Aorta (tissue), 5 donors: ENCODE measurements at regions not wholly inside any gene's neighbourhood (a gene's known extent, or its start where the extent isn't known, plus 50 kb on each side); places are given as distances from the start of the nearest gene placed in this dataset.

ENCODE experiments used
- ATAC-seq: fragments of 200-7000 bp; cut with Tn5 transposase; one replicate; pipeline ENCODE4 v1.9.1; 2022; ENCODE audit warnings: moderate library complexity; ENCODE audit not compliant: low FRiP score
- DNase-seq, 2 donors: peaks; one replicate each; pipeline ENCODE4 v3.0.0-alpha.2; 2020
- H3K27ac ChIP-seq, 2 donors: one replicate each; pipeline ENCODE4 v1.5.1; 2013; ENCODE audit warnings: low read length in 2 of 2, mild to moderate bottlenecking in 2 of 2, moderate library complexity in 2 of 2, control low read depth in 1 of 2, inconsistent platforms in 1 of 2, low read depth in 1 of 2
- H3K27me3 ChIP-seq, 2 donors: one replicate each; pipeline ENCODE4 v1.6.1; 2013; ENCODE audit warnings: control low read depth in 1 of 2, low read length in 1 of 2, mild to moderate bottlenecking in 1 of 2, moderate library complexity in 1 of 2; ENCODE audit not compliant: insufficient read depth in 2 of 2, control insufficient read depth in 1 of 2
- H3K36me3 ChIP-seq, 2 donors: one replicate each; pipeline ENCODE4 v1.6.1; 2013; ENCODE audit warnings: control low read depth in 1 of 2, low read length in 1 of 2, mild to moderate bottlenecking in 1 of 2; ENCODE audit not compliant: insufficient read depth in 2 of 2, control insufficient read depth in 1 of 2
- H3K4me1 ChIP-seq, 2 donors: one replicate each; pipeline ENCODE4 v1.6.1; 2013; ENCODE audit warnings: low read length in 2 of 2, control low read depth in 1 of 2, mild to moderate bottlenecking in 1 of 2, moderate library complexity in 1 of 2; ENCODE audit not compliant: insufficient read depth in 2 of 2, control insufficient read depth in 1 of 2
- H3K4me3 ChIP-seq, 2 donors: one replicate each; pipeline ENCODE4 v1.5.1; 2013; ENCODE audit warnings: low read length in 2 of 2, control low read depth in 1 of 2, mild to moderate bottlenecking in 1 of 2
- H3K9me3 ChIP-seq: one replicate; pipeline ENCODE4 v1.6.1; 2013; ENCODE audit warnings: mild to moderate bottlenecking, low read length; ENCODE audit not compliant: control insufficient read depth
- WGBS, 2 donors: extraction: QIAGEN DNeasy Blood & Tissue Kit; methylation state at CpG; one replicate each; pipeline ENCODE4 v1.1.7; 2013; 5-methylcytosine and 5-hydroxymethylcytosine counted together
- intact Hi-C, 2 donors: fragments of 100-400 bp; cut with DNase I; formaldehyde crosslinking; loops; one replicate each; pipeline versions ENCODE4 v1.14.2 to v1.15.0; 2022
- donor health status: healthy with polysubstance abuse.
- donor health status: Bipolar disorder and iron deficiency.
- donor health status: DM: no; HTN: no; CAD: no.
- donor health status: DM: no; HTN: no; CAD: no.
- donor health status: DM: yes; HTN: yes; CAD: no.

DNA sequence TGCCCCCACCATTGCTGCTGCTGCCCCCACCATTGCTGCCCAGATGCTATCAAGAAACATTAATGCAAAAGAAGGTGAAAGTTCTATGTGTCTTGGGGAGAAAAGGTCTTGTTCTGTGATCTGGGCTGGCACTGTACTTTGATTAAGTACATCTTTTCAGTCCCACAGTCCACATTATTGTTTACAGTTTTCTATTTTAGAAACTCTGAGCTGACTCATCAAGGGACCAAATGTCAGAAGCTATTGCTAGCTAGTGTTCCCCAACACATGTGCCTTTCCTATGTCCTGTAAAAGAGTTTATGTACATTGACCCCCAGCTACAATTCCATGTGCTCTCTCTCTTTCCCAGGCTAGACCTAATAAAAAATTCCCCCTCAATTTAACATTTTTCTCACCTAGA lies 264.7 kb upstream of the NECTIN3 start:
- DNase-seq (no peak), ATAC-seq (no peak)
- Histone ChIP-seq H3K27ac (no peak overlapping the region), H3K27me3 (no peaks in the 10 kb centered on the region), H3K9me3 (no peaks in the 10 kb centered on the region), H3K36me3 (no peaks in the 10 kb centered on the region), H3K4me3 (no peak overlapping the region), H3K4me1 (no peaks in the 10 kb centered on the region)
- intact Hi-C loops: no loop called here

DNA sequence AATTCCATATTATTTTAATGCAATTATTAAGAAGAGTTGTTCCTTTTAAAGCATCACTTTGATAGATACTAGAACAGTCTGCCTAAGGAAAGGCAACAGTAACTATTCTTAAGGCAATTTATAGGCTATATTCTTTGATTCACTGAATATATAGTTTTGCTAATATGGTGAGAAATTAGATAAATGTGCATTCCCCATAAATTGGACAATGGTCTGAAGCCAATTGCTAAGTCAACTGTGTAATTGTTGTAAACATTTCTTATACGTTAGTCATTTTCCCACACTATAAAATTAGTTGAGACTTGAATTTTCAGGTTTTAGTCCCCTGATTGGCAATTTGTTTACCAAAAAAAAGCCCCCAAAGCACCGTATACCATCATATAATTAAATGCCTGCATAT lies 263.0 kb upstream of the NECTIN3 start:
- Histone ChIP-seq H3K27ac (no peak overlapping the region), H3K4me1 (no peaks in the 10 kb centered on the region), H3K27me3 (no peaks in the 10 kb centered on the region), H3K36me3 (no peaks in the 10 kb centered on the region), H3K4me3 (no peak overlapping the region), H3K9me3 (no peaks in the 10 kb centered on the region)
- intact Hi-C loops: no loop called here
- DNase-seq (no peak), ATAC-seq (no peak)
- WGBS, 2 donors: 44 to 65% methylated on average over 2 of the region's 2 CpGs

DNA sequence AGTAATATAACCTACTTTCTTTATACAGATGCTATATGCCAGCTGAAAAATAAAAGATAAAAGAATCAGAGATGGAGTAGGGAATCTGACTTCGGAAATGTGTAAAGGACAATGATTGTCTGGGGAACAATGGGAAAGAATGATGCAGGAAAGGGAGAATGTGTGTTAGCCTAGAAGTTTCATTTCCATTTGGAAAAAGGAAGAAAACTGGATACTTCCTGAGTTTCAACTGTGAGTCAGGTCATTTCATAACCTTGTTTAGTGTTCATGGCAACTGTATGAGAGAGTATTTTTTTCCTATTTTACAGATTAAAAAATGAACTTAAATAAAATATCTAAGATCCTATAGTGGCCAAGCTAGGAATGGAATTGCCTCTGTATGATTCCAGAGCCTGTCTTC lies 261.3 kb upstream of the NECTIN3 start:
- H3K9me3 ChIP-seq: no peaks in the 10 kb centered on the region
- intact Hi-C loops: no loop called here
- no peaks in the 10 kb centered on the region for H3K4me1 ChIP-seq
- DNase-seq (no peak), ATAC-seq (no peak)
- no peak overlapping the region for H3K27ac ChIP-seq
- WGBS, 2 donors: 88 to 94% methylated on average over 1 of the region's 1 CpG
- H3K4me3 ChIP-seq: no peak overlapping the region
- H3K36me3 ChIP-seq: no peaks in the 10 kb centered on the region
- no peaks in the 10 kb centered on the region for H3K27me3 ChIP-seq

DNA sequence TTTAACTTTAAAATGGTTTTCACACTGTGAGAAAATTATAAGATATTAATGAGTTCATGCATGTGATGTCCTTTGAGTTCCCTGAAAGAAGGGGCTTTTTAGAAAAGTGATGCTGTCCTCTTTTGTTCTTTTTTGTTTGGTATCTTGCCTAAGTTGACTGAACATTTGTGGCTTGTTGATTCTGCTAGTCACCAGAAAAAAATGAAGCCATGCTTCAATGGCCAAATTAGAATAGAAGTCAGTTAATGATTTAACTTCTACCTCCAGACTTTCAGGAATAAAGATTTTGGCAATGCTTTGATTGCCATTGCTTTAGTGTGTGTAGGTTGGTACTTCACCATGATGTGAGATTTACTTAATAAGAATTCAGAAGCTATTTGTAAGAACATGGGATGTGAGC lies 260.6 kb upstream of the NECTIN3 start:
- Histone ChIP-seq H3K9me3 (no peaks in the 10 kb centered on the region), H3K27ac (no peak overlapping the region), H3K4me1 (no peaks in the 10 kb centered on the region), H3K36me3 (no peaks in the 10 kb centered on the region), H3K27me3 (no peaks in the 10 kb centered on the region), H3K4me3 (no peak overlapping the region)
- DNase-seq: no peak
- no peak for ATAC-seq
- intact Hi-C loops: no loop called here

DNA sequence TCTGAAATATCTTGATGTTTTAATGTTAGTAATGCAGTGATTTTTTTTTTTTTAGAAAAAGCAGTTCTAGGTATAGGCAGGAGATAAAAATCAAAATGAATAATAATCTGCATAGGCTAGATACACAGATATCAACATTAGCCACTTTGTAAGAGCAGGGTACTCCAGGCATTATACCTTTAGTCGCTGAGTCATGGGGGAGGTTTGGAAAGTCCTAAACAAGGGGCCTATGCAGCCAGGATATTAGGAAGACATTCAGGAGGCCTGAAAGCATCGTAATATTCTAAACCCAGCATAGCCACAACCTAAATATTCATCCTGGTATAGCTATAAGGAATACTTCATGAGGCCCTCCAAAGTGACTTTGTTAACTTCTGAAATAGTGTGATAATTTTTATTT lies 258.1 kb upstream of the NECTIN3 start:
- 96% methylated on average over 2 of the region's 2 CpGs for WGBS, 2 donors
- Histone ChIP-seq H3K36me3 (no peaks in the 10 kb centered on the region), H3K4me3 (no peak overlapping the region), H3K9me3 (no peaks in the 10 kb centered on the region), H3K27ac (no peak overlapping the region), H3K4me1 (no peaks in the 10 kb centered on the region), H3K27me3 (no peaks in the 10 kb centered on the region)
- intact Hi-C loops: no loop called here
- ATAC-seq: no peak
- no peak for DNase-seq

DNA sequence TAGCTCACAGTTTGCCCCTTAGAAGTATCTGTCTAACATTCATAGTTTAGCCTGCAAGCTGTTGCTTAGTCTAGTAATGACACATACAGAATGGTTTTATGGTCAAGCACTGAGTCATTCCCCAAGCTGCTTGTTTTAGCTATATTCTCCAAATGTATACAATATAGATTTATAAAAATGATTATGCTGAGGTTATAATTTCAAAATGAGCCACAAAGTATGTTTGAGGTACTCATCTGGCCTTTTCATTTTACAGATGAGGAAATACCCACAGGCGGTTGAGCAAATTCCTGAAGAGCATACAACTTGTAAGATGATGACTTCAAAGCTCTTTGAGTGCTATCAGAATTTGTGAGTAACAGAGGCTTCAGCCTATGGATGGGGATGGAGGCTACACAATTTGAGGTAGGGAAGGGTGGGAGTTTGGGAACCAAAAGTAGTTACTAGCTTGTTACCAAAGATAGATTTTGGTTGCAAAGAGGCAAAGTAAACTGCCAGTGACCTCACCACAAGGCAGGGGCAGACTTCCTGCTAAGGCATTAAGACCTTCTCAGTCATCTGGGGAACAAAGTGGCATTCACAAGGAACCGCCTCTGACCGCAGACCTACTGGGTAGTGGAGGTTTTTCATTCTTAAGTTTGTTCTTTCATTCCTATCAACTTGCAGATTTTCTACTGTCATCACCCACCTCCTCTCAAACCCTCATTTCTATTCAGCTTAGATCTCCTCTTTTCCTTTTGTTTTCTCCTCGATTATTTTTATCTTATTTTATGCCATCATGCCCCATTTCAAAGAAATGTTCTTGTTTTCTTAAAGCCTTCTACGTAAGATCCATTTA lies 257.2 kb upstream of the NECTIN3 start:
- intact Hi-C loops: no loop called here
- WGBS, 2 donors: 83 to 85% methylated on average over 5 of the region's 5 CpGs
- no peaks in the 10 kb centered on the region for H3K36me3 ChIP-seq
- no peaks in the 10 kb centered on the region for H3K27me3 ChIP-seq
- no peaks in the 10 kb centered on the region for H3K4me1 ChIP-seq
- H3K4me3 ChIP-seq: no peak overlapping the region
- no peak for DNase-seq
- no peak for ATAC-seq
- H3K9me3 ChIP-seq: no peaks in the 10 kb centered on the region
- H3K27ac ChIP-seq: no peak overlapping the region

DNA sequence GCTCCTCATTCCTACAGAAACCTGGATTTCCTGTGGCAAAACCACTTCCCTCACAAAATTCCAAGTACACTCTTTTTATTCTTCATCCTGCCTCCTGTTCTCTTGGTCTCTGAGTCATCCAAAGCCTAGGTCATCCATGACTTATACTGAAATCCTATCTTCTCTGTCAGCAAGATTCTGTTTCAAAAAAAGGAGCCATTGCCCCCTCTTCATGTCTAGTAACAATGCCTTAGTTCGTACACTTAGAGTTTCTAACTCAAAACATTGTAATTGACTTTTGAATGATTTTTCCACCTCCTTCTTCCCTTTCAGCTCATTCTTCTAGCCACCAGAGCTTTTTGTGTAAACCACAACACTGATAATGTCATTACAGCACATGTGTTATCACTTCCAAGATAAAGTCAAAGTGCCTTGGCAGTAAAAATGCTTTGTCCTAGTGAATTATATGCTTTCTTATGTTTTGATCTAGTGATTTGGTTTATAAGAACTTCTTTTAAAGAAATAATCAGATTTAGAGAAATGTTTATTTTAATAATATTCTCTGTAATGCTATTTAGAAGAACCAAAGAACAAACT lies 256.5 kb upstream of the NECTIN3 start:
- no peak overlapping the region for H3K4me3 ChIP-seq
- H3K4me1 ChIP-seq: no peaks in the 10 kb centered on the region
- no peak for ATAC-seq
- no peaks in the 10 kb centered on the region for H3K36me3 ChIP-seq
- DNase-seq: no peak
- H3K9me3 ChIP-seq: no peaks in the 10 kb centered on the region
- H3K27ac ChIP-seq: no peak overlapping the region
- 16 to 28% methylated on average over 1 of the region's 1 CpG for WGBS, 2 donors
- intact Hi-C loops: no loop called here
- H3K27me3 ChIP-seq: no peaks in the 10 kb centered on the region

DNA sequence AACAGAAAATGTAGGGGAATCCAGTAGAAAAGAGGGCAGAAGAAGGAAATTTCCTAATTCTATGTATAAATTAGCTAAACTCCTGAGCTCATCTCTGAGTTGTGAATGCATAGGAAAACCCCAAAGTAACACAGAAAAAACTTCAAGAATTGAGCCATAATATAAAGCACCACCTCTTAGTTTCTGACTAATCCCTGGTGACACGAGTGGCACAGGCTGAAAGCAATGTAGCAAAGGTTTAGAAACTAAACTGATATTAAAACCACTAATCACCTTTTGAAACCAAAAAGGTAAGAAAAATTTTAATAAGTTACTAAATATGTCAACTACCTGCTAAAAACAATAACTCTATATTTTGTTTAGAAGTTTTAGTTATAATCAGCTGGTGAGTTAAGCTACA lies 255.6 kb upstream of the NECTIN3 start:
- Histone ChIP-seq H3K4me3 (no peak overlapping the region), H3K36me3 (no peaks in the 10 kb centered on the region), H3K27me3 (no peaks in the 10 kb centered on the region), H3K9me3 (no peaks in the 10 kb centered on the region), H3K4me1 (no peaks in the 10 kb centered on the region), H3K27ac (no peak overlapping the region)
- intact Hi-C loops: no loop called here
- no peak for ATAC-seq
- WGBS, 2 donors: 85 to 92% methylated on average over 1 of the region's 1 CpG
- no peak for DNase-seq

DNA sequence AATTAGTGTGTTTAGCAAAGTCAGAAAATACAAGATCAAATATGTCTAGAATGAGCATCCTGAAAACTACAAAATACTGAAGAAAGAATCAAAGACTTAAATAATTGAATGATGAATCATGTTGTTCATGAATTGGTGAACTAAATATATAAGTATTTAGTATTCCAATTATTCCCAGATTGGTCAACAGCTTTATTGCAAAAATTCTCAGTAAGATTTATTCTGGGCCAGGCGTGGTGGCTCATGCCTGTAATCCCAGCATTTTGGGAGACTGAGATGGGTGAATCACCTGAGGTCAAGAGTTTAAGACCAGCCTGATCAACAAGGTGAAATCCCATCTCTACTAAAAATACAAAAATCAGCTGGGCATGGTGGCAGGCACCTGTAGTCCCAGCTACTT lies 250.0 kb upstream of the NECTIN3 start:
- WGBS, 2 donors: 94 to 97% methylated on average over 1 of the region's 1 CpG
- ATAC-seq: no peak
- intact Hi-C loops: no loop called here

More for the DNA sequence above, 250.0 kb upstream of the NECTIN3 start:
- Histone ChIP-seq H3K27me3 (no peaks in the 10 kb centered on the region), H3K4me1 (no peaks in the 10 kb centered on the region), H3K4me3 (no peak overlapping the region), H3K27ac (no peak overlapping the region), H3K36me3 (no peaks in the 10 kb centered on the region), H3K9me3 (no peaks in the 10 kb centered on the region)
- DNase-seq: no peak
